GM12874 (cell line): ENCODE measurements at regions not wholly inside any gene's neighbourhood (a gene's known extent, or its start where the extent isn't known, plus 50 kb on each side); places are given as distances from the start of the nearest gene placed in this dataset.

Experiments used
- TF ChIP-seq, protein P1 (sequence below): IDR thresholded peaks from 2 replicates; pipeline ENCODE4 v1.5.1; 2011; ENCODE audit warnings: low read depth, mild to moderate bottlenecking, control low read depth, low read length, moderate library complexity; ENCODE audit not compliant: insufficient read depth

DNA sequence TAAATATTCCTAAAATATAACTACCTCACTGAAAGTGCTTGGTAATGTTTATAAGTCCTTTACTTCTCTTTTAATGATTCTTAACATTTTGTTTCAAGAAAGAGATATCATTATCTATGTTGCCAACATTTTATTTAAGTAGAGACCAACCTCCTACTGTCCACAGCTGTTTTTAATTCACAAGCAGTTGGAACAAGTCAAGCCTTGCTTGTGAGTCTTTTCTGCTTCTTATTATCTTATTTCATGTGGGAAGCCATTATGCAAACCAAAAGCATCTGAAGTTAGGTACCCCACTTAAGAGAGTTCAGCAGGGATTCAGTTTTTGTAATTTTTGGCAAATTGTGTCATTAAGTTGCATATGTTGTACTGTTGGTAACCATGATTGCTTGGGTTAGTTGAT is 1714.5 kb downstream of the GRIK2 start:
- TF ChIP-seq, protein P1, sequence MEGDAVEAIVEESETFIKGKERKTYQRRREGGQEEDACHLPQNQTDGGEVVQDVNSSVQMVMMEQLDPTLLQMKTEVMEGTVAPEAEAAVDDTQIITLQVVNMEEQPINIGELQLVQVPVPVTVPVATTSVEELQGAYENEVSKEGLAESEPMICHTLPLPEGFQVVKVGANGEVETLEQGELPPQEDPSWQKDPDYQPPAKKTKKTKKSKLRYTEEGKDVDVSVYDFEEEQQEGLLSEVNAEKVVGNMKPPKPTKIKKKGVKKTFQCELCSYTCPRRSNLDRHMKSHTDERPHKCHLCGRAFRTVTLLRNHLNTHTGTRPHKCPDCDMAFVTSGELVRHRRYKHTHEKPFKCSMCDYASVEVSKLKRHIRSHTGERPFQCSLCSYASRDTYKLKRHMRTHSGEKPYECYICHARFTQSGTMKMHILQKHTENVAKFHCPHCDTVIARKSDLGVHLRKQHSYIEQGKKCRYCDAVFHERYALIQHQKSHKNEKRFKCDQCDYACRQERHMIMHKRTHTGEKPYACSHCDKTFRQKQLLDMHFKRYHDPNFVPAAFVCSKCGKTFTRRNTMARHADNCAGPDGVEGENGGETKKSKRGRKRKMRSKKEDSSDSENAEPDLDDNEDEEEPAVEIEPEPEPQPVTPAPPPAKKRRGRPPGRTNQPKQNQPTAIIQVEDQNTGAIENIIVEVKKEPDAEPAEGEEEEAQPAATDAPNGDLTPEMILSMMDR: no peak

DNA sequence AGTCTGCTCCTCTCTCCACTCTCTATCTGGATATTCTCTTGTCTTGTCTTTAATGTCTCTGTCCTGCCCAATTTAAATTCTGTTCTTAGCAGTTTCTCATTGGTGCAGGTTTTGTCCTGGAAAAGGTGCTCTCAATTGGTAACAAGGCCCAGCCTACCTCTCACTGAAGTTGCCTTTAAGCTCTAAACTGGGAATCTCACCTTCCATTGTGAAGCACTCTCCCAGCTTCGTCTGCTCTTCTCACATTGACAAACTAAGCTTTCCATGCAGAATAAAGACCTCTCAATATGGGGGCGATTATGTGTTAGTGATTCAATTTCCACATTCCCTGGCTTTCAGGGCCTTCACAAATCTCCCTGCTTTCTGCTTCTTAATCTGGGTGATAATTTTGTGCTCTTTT is 1712.2 kb downstream of the GRIK2 start:
- TF ChIP-seq, protein P1: no peak

DNA sequence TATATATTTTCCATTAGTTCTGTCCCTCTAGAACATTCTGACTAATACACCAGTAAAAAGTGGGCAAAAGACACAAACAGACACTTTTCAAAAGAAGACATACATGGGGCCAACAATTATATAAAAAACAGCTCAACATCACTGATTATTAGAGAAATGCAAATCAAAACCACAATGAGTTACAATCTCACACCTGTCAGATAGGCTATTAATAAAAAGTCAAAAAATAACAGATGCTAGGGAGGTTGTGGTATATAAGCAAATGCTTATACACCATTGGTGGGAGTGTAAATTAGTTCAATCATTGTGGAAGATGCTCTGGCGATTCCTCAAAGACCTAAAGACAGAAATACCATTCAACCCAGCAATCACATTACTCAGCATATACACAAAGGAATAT is 1707.8 kb downstream of the GRIK2 start:
- TF ChIP-seq, protein P1: no peak

DNA sequence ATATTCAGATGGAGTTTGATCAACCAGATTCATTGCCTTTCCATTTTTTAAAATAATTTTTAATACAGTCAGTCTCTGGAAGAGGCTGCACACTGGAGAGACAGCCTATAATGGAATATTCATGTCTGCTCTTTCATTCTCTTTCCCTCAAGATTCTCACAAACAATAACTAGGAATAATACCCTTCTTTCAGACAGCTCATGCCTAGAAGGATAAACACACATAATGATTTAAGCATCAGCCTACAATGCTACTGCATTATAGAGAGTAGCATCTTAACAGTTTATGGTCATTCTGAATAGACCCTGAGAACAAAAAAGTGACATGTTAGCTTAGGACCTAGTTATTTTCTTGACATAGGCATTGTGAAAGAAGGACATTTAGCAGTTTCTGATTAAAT is 1692.3 kb downstream of the GRIK2 start:
- TF ChIP-seq, protein P1: no peak

DNA sequence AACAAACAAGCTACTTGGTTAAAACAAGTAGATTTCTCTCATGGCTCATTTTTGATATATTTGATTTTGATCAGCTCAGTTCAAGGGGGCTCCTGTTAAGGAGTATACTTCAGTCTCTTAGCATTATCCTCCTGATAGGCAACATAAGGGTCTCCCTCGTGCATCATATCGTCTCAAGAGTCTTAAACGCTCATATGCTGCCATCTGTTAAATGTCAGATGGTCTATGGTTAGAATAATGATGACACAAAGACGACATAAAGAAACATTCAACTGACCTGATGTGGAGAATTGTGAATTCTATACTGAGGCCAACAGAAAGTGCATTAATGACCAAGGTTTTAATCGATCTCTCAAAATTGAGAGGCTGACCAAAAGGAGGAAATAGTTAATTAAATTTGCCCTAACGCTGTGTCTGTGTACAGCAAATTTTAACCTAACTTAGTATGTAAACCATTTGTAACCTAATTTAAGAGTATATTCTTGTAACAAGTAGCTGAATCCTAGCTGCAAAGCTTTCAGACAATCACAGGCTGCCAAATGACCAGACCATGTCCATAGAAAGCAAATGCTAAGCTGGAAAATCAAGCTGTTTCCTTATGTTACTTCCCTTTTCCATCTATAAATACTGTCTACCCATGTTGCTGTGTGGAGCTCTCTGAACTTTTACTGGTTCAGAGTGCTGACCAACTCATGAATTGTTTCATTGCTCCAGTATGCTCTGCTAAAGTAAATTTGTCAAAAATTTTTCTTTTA is 1688.5 kb downstream of the GRIK2 start:
- TF ChIP-seq, protein P1: no peak

DNA sequence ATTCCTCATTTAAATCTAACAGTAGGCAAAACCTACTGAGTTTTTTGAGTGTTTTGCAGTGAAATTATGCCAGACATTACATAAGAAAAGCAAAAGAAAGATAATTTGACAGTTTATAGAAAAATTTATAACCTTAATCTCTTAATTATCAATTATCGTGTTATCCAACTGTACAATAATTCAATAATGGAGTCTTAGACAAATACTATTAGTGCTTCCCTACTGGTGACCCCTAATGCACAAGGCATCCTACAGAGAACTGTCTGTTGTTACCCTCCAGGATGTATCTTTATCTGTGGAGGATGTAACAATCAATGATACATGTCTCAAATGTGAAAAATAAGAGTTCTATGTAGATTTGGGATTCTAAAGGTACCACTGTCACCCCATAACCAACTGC is 1687.6 kb downstream of the GRIK2 start:
- TF ChIP-seq, protein P1: no peak

DNA sequence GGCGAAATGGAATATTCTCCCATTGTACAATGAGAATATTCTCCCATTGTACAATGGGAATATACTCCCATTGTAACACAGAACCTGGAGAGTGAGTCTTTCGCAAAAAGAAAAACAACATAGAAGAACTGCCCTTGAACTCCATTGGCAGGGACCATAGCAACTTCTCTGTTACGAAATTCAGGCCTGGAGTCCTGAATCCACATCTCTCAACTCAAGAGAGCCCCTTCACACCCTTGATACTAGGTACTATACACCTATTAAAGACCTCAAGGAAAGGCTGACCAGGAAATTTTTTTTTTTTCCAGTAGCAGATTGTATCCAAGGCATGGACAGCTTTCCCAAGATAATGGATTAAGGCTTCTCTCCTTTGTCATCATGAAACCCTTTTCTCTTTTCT is 1687.0 kb downstream of the GRIK2 start:
- TF ChIP-seq, protein P1: no peak
